GM18909 (cell line): ENCODE measurements at regions not wholly inside any gene's neighbourhood (a gene's known extent, or its start where the extent isn't known, plus 50 kb on each side); places are given as distances from the start of the nearest gene placed in this dataset.

Experiments
- ATAC-seq: cut with Tn5 transposase; IDR thresholded peaks from one replicate; pipeline ENCODE4 v1.9.1; 2021; ENCODE audit warnings: mild to moderate bottlenecking; ENCODE audit not compliant: unreplicated experiment, poor library complexity

DNA sequence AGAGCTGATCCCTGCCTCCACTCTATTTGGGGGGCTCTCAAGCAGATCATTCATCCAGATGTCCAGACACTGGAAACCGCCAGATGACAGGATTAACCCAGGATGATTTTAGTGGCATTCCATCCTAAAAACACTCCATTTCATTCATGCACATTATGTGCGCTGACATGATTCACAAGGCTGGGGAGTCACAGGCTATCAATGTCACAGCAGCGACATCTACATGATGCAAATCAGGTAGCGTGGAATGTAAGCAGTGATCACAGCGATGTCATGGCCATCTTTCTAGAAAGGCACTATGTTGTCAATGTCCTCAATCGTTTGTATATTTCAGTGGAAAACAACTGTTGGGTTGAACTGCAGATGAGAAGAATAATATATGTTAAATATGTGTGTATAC lies 331.5 kb upstream of the MSX2 start:
- no peak for ATAC-seq

DNA sequence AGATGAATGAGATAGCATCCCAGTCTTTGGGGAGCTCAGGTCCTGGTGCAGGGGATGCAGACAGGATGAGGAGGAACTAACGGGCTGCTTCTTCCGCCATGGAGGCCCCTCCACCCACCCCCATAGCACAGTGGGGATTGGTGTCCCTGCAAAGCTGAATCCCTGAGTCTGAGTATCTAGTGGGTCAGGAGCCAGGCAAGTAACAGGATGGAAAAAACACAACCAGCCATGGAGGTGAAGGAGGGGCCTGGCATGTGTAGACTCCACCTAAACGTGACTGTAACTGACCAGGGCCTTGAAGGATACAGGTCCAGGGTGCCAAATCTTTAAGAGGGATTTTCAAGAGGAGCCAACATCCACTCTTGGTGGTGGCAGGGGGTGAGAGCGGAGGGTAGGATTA lies 327.8 kb upstream of the MSX2 start:
- ATAC-seq = no peak

DNA sequence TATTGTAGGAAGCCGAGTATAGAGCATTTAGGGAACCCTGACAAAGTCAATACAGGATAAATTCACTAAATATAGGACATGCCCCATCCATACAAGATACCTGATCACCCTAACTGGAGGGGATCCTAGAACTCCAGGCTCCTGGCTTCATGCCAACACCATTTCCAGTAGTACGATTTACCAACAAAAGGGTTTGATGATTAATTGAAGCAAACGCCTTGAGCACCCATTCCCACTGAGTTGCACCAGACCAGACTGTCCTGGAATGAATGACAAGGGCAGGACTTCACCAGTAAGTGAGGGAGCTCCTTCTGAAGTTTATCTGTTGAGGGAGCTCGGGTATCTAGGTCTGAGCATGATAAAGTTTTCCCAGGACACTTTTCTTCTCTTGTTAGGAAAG lies 327.2 kb upstream of the MSX2 start:
- no peak for ATAC-seq

DNA sequence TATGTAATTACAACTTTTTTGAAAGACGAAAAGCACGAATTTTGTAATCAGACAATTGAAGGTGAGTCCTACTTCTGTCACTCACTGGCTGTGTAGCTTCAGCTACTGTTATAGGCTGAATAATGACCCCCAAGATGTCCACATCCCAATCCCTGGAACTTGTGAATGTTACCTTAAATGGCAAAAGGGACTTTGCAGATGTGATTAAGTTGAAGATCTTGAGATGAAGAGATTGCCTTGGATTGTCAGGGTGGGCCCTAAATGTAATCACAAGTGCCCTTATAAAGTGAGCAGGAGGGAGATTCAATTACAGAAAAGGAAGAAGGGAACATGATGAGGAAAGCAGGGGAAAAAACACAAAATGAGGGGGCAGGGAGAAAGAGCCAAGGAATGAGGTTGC lies 326.2 kb upstream of the MSX2 start:
- ATAC-seq = no peak

DNA sequence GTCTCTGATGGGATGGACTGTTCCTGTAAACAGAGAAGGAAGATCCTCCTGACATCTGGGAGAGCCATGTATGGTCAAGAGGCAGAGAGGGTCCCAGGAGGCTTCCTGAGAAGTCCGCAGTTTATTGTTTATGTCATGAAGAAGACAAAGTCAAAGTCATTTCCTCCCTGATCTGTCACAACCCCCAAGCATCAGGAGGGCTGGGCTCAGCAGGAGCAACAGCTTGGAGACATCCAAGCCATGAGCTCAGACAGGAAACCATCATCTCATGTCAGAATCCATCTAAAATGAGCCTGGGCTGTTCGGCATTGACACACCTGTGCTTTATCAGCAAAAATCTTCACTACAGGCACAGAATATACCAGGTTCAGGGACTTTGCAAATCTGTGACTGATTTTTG lies 325.0 kb upstream of the MSX2 start:
- no peak for ATAC-seq

DNA sequence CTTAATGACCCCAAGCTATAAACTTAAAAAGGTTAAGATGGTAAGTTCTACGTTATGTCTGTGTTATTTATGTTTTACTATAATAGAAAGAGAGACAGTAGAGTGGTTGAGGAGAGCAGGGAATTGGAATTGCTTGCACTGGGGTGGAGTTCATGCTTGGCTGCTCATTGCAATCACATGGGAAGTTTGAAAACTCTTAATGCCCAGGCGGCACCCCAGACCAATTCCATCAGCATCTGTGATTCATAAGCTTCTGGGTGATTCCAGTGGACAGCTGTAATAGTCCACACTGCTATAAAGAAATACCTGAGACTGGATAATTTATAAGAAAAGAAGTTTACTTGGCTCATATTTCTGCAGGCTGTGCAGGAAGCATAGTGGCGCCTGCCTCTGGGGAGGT lies 323.9 kb upstream of the MSX2 start:
- ATAC-seq = no peak

DNA sequence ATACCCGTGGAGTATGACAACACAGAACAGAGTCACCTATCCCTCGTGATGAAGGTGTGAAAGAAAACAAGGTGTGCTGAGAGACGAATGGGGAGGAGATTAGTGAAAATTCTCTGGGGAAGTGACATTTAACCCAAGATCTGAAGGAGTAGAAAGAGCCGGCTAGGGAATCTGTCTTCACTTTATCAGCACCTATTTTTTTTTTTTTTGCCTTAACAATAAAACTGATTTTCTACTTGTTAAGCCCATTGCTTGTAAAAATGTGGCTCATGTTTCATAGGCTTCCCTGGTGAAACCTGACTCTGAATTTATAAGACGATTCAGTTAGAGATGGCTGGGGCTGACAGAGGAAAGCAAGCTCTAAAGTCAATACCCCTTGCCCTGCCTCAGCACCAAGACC lies 322.6 kb upstream of the MSX2 start:
- ATAC-seq = no peak

DNA sequence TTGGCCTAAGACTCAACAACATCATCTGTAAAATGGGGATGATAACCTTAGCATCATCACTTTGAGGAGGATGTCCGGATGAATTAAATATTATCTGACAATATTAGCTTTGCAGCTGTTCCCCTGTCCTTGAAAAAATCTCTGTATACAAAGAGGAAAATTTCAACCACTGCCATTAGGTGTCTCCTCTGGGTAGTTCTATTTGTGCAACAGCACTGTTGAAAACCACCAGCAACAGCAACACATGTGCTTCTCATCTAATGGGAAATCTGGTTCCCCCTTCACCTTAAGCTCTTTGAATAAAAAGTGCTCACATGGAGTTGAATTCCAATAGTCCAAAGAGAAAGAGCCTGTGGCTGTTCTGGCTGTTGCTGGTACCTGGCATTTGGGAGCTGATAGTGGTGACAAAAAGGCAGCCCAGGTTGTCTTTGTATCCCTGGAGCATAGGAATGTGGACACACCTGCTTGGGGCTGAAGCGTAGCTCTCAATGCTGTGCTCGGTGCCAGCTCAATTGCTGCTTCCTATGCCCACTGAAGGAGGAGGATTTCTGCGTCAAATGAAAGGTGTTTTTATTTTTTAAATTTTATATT lies 322.1 kb upstream of the MSX2 start:
- no peak for ATAC-seq

DNA sequence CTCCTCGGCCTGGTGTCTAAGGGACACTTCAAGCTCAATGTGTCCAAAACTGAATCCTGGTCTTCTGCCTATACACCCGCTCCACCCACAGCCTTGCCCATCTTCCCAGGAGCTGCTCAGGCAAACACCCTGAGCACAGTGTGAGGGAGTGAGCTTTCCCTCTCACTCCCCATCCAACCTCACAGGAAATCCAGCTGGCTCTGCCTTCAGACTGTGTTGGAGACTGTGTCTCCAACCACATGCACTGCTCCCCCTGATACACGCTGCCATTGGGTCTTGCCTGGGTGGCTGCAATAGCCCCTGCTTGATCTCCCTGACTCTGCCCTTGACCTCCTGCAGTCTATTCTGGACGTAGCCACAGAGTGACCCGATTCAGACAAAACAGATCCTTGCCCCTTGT lies 319.5 kb upstream of the MSX2 start:
- no peak for ATAC-seq

DNA sequence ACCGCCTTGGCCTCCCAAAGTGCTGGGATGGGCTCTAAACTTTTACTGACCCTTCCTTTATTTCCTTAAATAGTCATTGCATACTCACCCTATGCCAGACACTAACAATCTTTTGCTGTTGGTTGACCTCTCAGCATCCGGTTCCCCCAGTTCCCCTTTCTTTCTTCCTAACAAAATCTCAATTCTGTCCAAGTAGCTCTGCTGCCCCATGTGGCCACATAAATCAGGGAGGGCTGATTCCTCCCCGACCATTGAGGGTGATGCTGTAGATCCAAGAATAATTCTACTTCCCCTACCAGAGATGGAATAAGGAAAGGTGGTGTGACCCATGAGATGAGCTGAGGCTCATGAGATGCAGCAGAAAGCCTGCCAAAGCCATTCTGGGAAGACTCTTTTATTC lies 315.3 kb upstream of the MSX2 start:
- ATAC-seq = no peak

DNA sequence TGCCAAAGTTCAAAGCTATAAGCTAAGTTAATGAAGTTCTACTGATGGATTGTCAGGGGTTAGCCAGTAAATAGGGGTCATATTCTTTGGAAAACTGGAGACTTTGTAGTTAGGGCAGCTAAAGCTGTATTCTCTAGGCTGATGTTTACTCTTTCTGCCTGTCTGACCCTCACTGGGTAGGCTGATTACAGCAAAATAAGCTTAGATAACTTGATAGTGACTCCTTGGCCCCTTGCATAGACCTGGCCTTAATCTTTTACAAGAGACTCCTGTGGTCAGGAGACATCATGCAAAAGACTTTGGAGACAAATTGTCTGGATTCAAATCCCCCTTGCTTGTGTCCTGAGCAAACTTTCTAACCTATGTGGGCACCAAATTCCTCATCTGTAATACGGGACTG lies 314.4 kb upstream of the MSX2 start:
- no peak for ATAC-seq

DNA sequence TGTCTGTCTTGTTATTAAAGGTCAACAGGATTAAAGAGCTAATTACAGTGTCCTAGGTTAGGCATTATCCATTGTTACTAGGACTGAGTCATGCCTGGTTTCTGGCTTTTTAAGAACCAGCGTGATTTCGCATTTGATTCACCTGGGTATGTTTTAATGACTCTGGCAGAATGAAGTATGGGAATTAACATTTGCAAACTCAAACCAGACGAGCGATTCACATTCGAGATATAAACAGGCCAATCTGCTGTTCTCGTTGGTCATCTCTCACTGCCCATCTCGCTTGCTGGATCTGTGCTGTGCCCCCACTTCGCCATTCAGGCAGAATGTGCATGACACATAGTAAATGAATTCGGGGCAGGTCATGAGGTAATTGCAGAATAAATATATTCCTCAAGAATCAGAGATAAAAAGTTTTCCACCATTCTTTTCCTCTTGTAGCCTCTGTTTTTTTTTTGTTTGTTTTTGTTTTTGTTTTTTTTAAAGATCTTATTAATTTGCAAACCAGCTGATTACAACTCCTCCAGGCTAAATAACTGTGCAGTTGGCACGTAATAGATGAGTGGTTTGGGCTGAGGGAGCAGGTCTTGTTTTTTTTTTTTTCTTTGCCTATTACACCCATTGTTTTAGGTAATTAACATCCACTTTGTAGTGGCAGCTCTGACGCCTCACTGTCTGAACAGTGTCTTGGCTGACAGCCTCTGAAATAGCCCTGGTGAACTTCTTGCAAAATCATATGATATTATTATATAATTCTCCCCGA lies 313.5 kb upstream of the MSX2 start:
- ATAC-seq = no peak

DNA sequence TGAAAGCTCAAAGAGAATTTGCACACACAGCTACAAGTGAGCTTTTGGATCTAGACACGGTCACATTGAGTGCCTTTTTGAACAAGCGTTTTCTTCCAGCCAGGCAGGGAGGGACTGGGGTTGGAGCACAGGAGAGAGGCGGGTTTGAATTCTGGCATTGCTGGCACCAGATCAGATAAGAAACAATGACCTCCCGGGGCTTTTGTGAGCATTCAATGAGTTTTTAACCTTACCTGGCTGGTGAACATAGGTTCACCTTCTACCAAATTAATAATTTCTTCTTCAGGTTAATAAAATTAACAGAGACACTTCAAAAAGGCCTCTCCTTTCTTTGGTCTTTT lies 312.9 kb upstream of the MSX2 start:
- ATAC-seq = no peak

DNA sequence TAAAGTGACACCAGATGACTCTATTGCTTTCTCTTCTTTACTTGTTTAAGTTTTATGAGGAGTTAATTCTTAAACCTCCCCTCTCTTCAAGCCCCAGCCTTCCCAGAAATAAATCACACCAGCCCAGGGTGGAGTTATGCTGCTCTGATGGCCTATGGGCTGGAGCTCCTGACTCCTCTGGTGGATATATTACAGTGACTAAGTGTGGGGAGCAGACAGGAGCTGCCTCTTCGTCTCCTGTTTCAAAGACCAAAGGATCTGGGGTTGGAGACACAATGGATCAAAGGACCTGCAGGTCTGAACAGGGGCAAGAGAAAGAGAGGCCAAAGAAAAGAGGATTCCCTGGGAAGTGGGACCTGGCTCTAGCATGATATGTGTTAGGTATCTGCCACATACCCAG lies 312.0 kb upstream of the MSX2 start:
- no peak for ATAC-seq

DNA sequence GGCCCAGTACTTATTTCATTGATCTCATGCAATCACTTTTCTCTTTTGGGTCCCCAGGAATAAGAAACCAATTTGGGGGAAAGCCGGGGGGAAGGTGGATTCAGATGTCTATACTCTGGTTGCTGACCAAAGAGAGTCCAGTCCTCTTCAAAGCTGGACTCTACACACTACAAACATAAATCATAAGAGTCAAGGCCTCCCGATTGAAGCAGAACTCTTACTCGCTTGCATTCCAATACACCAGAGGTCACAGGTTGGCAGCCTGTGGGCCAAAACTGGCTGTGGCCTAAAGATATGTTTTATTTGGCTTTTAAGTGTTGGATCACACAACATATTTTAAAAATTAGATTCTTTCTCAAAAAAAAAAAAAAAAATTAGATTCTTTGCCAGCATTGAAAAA lies 311.4 kb upstream of the MSX2 start:
- ATAC-seq = no peak

DNA sequence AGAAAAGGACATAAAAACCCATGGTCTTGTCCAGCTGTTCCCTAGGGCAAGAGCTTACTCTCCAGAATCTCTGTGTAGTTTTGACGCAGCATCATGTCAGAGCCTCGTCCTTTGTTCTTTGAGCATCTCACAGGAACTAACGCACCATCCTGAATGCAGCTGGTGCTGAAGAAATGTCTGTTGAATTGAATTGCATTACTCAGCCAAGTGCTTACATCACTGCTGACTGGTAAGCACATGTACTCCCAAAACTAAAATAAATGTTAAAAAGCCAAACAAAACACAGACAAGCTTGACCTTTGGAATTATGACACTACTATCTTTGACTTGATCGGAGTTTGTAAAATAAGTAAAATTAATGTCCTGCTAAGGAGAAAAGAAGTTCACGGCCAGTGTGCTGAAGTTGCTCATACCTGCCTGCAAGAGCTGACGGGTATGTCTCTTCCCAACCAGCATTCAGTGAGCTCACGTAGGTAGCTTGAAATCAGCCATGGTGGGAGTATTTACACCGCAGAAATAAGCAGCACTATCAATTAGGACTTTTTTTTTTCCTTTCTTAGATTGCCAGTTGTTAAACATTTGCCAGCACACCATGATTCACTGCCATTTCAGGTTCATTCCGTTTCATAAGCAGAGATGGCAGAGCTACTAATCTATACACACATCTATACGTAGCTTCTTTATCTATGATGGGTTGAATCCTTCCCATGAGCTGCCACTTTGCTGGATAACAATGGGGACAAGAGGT lies 310.6 kb upstream of the MSX2 start:
- ATAC-seq = no peak

DNA sequence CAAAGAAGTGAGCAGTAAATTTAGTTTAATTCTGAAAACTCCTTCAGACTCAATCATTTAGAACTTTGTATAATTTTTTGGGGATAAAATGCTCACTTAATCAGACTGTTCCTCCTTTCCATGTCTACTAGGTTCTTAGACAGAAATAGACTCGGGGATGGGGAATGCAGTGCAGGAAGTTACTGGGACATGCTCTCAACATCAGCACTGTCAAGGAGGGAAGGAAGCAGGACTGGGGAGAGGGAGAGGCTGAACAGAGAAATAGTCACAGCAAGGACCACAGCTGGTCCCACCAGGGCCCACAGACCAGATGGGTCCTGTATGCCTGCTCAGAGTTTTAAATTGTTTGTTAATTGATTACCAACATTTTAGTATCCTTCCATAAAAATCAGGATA lies 310.1 kb upstream of the MSX2 start:
- ATAC-seq = no peak

DNA sequence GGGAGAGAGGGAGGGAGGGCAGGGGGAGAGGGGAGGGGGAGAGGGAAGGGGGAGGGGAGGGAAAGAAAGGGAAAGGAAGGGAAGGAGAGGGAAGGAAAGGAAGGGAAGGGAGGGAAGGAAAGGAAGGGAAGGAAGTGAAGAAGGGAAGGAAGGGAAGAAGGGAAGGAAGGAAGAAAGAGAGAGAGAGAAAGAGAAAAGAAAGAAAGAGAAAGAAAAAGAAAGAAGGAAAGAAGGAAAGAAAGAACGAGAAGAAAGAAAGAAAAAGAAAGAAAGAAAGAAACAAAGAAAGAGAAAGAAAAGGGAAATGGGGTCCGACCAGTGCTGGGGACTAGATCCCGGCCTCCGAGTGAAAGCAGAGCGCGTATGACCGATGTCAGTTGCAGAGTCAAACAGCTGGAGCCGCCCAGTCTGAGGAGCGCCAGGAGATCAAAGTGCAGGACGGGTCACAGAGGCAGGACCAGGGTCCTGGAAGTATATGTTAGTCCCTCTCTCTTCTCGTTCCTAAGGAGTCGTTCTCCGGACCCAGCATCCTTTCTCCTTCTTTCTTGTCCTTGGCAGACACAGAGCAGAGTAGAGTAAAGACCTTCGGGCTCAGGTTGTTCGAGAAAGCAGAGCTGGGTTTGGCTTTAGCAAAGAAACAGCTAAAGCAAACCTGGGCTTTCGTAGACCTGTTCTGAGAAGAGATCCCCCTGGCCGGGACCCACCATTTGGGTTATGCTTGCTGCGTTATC lies 305.4 kb upstream of the MSX2 start:
- no peak for ATAC-seq

DNA sequence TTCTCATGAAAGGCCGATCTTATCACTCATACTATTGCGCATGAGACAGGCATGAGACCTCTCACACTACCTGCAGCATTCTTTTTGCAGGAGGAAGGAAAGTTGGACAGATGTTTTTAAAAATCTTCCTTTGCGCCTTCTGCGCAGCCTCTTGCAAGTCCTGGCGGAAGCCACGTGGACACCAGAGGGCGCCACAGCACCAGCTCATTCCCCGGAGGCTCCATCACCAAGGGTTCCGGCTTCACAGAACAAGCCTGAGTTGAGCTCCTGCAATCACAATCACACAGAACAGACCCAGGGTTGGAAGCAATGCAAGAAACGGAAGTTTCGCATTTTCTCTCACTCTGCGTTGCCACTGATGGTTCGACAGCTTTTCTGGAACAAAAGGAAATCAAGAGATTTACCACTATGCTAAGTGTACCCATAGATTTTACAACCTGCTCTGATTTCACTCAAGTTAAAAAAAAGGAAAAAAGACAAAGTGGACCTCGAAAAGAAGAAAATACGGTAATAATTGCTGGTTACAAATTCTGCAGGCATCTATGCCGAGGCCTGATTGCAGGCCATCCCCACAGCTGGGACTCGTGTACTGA lies 304.7 kb upstream of the MSX2 start:
- peak; percentile 77 for ATAC-seq

DNA sequence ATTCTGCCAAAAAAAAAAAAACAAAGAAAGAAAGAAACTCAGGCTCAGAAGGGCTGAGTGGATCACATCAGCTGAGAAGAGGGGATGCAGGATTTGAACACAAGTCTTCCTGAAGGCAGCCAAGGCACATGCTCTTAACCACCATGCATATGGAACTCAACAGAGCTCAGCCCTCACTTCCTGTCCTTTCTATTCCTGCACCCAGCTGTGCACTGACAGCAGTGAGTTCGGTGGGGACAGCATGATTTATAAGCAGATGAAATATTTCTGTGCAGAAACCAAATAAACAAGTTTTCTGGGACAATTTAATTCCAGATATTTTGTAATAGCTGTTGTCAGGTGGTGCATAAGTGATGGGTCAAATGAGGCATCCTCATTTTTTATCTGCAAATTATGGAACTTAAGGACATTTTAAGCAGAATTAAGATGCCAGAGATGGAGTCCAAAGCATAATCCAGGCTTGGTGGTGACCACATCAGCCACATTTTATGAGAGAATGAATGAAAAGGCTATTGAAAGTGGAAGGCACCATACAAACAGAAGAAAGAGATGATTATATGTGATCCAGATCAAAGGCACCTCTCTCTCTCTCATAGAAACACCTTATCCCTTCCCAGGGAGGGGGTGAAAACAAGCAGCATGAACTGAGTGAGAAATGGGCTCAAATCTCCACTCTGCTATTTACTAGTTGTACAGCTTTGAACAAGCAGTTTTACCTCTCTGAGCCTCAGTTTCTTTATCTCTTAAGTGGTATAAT lies 303.6 kb upstream of the MSX2 start:
- no peak for ATAC-seq
